ENCODE measurements at regions not wholly inside any gene's neighbourhood (a gene's known extent, or its start where the extent isn't known, plus 50 kb on each side); places are given as distances from the start of the nearest gene placed in this dataset.

- DNase-seq: no peak
Measured at GRCh38 chr10:90530521-90530920, 327.3 kb downstream of the HTR7 start.

- no peak for DNase-seq
Measured at GRCh38 chr10:90557385-90557784, 300.5 kb downstream of the HTR7 start.

- DNase-seq: no peak
Measured at GRCh38 chr10:90560331-90560730, 297.5 kb downstream of the HTR7 start.

- no peak for DNase-seq
Measured at GRCh38 chr10:90561666-90562065, 296.2 kb downstream of the HTR7 start.

GRCh38 chr10:90571481-90572258 lies 286.2 kb downstream of the HTR7 start:
- no peak for DNase-seq

- no peak for DNase-seq
Measured at GRCh38 chr10:90575125-90575524, 282.7 kb downstream of the HTR7 start.

- DNase-seq: no peak
Measured at GRCh38 chr10:90577569-90577968, 280.3 kb downstream of the HTR7 start.

GRCh38 chr10:90579602-90580242 lies 278.1 kb downstream of the HTR7 start:
- DNase-seq: no peak

GRCh38 chr10:90583416-90583815 lies 274.4 kb downstream of the HTR7 start:
- DNase-seq: no peak

GRCh38 chr10:90587081-90587491 lies 270.8 kb downstream of the HTR7 start:
- no peak for DNase-seq

GRCh38 chr10:90587561-90587960 lies 270.3 kb downstream of the HTR7 start:
- no peak for DNase-seq

- no peak for DNase-seq
Measured at GRCh38 chr10:90588222-90588621, 269.6 kb downstream of the HTR7 start.

- no peak for DNase-seq
Measured at GRCh38 chr10:90589825-90590224, 268.0 kb downstream of the HTR7 start.

- no peak for DNase-seq
Measured at GRCh38 chr10:90591629-90592028, 266.2 kb downstream of the HTR7 start.

GRCh38 chr10:90592638-90593302 lies 265.1 kb downstream of the HTR7 start:
- DNase-seq: peak; percentile 1

GRCh38 chr10:90598513-90598912 lies 259.3 kb downstream of the HTR7 start:
- no peak for DNase-seq

- no peak for DNase-seq
Measured at GRCh38 chr10:90602862-90603610, 254.8 kb downstream of the HTR7 start.

GRCh38 chr10:90604636-90605035 lies 253.2 kb downstream of the HTR7 start:
- DNase-seq: no peak

GRCh38 chr10:90605506-90605905 lies 252.3 kb downstream of the HTR7 start:
- no peak for DNase-seq

GRCh38 chr10:90612276-90612675 lies 245.6 kb downstream of the HTR7 start:
- DNase-seq: no peak

GRCh38 chr10:90614631-90615030 lies 243.2 kb downstream of the HTR7 start:
- no peak for DNase-seq

GRCh38 chr10:90621577-90621976 lies 236.3 kb downstream of the HTR7 start:
- DNase-seq: no peak

- no peak for DNase-seq
Measured at GRCh38 chr10:90635111-90635765, 222.6 kb downstream of the HTR7 start.
